ENCODE measurements at regions not wholly inside any gene's neighbourhood (a gene's known extent, or its start where the extent isn't known, plus 50 kb on each side); places are given as distances from the start of the nearest gene placed in this dataset.

GRCh38 chr12:67508830-67509229 lies 139.7 kb upstream of the DYRK2 start:
- no peak for TF ChIP-seq EZH2phosphoT487 (IDR thresholded peaks at IDR 0.05; ENCODE audit: low read length)
- no peak for TF ChIP-seq CTCF (IDR thresholded peaks at IDR 0.05; ENCODE audit: low read length)

Data from MM.1S (cell line).